HEK293 (cell line): ENCODE measurements at regions not wholly inside any gene's neighbourhood (a gene's known extent, or its start where the extent isn't known, plus 50 kb on each side); places are given as distances from the start of the nearest gene placed in this dataset.
A peak's percentile ranks its signal among the peaks of the same experiment; 100 is the strongest.

Source experiments
- CTCF ChIA-PET: fragments of 350-600 bp; formaldehyde crosslinking; extraction: SDS; loops from one replicate; lab custom pipeline; 2021; ENCODE audit warnings: antibody characterized with exemption; lab: Yijun Ruan, JAX
- POLR2A ChIA-PET: fragments of 300-600 bp; formaldehyde crosslinking; extraction: SDS; loops from one replicate; lab custom pipeline; 2020; ENCODE audit warnings: antibody characterized with exemption, inconsistent platforms; lab: Yijun Ruan, JAX
- H3K27ac ChIP-seq: fragments of 200-500 bp; sonication (Bioruptor generic); 2 replicates; pipeline ENCODE4 v1.5.1; 2014; ENCODE audit warnings: low read depth, low read length, control low read depth, inconsistent platforms; ENCODE audit errors: extremely low read depth
- H3K36me3 ChIP-seq, 2 experiments: fragments of 200-500 bp in 1 of 2; sonication (Bioruptor generic) in 1 of 2; 1 replicate in 1 of 2; 2 replicates in 1 of 2; pipeline ENCODE4 v1.5.1; 2014 to 2017; ENCODE audit warnings: inconsistent platforms in 2 of 2, low read length in 2 of 2; ENCODE audit not compliant: control insufficient read depth in 2 of 2, insufficient read depth in 1 of 2
- H3K4me1 ChIP-seq: fragments of 200-500 bp; sonication (Bioruptor generic); 2 replicates; pipeline ENCODE4 v1.5.1; 2014; ENCODE audit warnings: mild to moderate bottlenecking, low read length, inconsistent platforms; ENCODE audit not compliant: control insufficient read depth, insufficient read depth
- H3K4me3 ChIP-seq: 2 replicates; pipeline ENCODE4 v1.5.1; 2011; ENCODE audit warnings: low read depth, mild to moderate bottlenecking, control low read depth, low read length, moderate library complexity
- H3K9me3 ChIP-seq: fragments of 200-500 bp; sonication (Bioruptor generic); 2 replicates; pipeline ENCODE4 v1.5.1; 2014; ENCODE audit warnings: low read depth, low read length, inconsistent platforms; ENCODE audit not compliant: control insufficient read depth, insufficient read depth
- BCL11A ChIP-seq: fragments of 450-650 bp; formaldehyde crosslinking; IDR thresholded peaks from 2 replicates; pipeline ENCODE4 v1.5.1; 2016; ENCODE audit warnings: low read depth, missing biosample characterization, missing genetic modification characterization
- FEZF1 ChIP-seq: fragments of 450-650 bp; formaldehyde crosslinking; IDR thresholded peaks from 2 replicates; pipeline ENCODE4 v1.5.1; 2016; ENCODE audit warnings: missing biosample characterization, missing genetic modification characterization
- GFI1B ChIP-seq: fragments of 450-650 bp; formaldehyde crosslinking; IDR thresholded peaks from 2 replicates; pipeline ENCODE4 v1.5.1; 2016; ENCODE audit warnings: missing biosample characterization, missing genetic modification characterization
- GLIS2 ChIP-seq: fragments of 450-650 bp; formaldehyde crosslinking; IDR thresholded peaks from 2 replicates; pipeline ENCODE4 v1.5.1; 2016; ENCODE audit warnings: missing biosample characterization, missing genetic modification characterization
- KLF9 ChIP-seq: fragments of 450-650 bp; formaldehyde crosslinking; IDR thresholded peaks from 2 replicates; pipeline ENCODE4 v1.5.1; 2016; ENCODE audit warnings: missing biosample characterization, missing genetic modification characterization, low read depth
- PRDM2 ChIP-seq: fragments of 450-650 bp; formaldehyde crosslinking; IDR thresholded peaks from 2 replicates; pipeline ENCODE4 v1.5.1; 2016; ENCODE audit warnings: missing biosample characterization, missing genetic modification characterization, borderline replicate concordance
- SALL2 ChIP-seq: fragments of 450-650 bp; formaldehyde crosslinking; IDR thresholded peaks from 2 replicates; pipeline ENCODE4 v1.5.0; 2017; ENCODE audit warnings: missing biosample characterization, mild to moderate bottlenecking, missing genetic modification characterization, borderline replicate concordance
- SCRT1 ChIP-seq: fragments of 450-650 bp; formaldehyde crosslinking; IDR thresholded peaks from 2 replicates; pipeline ENCODE4 v1.5.1; 2016; ENCODE audit warnings: missing biosample characterization, missing genetic modification characterization, borderline replicate concordance
- ZNF169 ChIP-seq: fragments of 450-650 bp; formaldehyde crosslinking; IDR thresholded peaks from 2 replicates; pipeline ENCODE4 v1.5.1; 2016; ENCODE audit warnings: missing biosample characterization, missing genetic modification characterization
- ZNF18 ChIP-seq: fragments of 450-650 bp; formaldehyde crosslinking; IDR thresholded peaks from 2 replicates; pipeline ENCODE4 v1.5.1; 2016; ENCODE audit warnings: missing biosample characterization, missing genetic modification characterization
- ZNF239 ChIP-seq: fragments of 450-650 bp; formaldehyde crosslinking; IDR thresholded peaks from 2 replicates; pipeline ENCODE4 v1.5.1; 2016; ENCODE audit warnings: missing biosample characterization, missing genetic modification characterization
- ZNF404 ChIP-seq: fragments of 450-650 bp; formaldehyde crosslinking; IDR thresholded peaks from 2 replicates; pipeline ENCODE4 v1.5.1; 2017; ENCODE audit warnings: missing biosample characterization, missing genetic modification characterization
- ZNF416 ChIP-seq: fragments of 450-650 bp; formaldehyde crosslinking; IDR thresholded peaks from 2 replicates; pipeline ENCODE4 v1.5.1; 2016; ENCODE audit warnings: missing biosample characterization, missing genetic modification characterization
- ZNF658 ChIP-seq: fragments of 450-650 bp; formaldehyde crosslinking; IDR thresholded peaks from 2 replicates; pipeline ENCODE4; 2016; ENCODE audit warnings: missing biosample characterization, missing genetic modification characterization
- ZNF701 ChIP-seq: fragments of 450-650 bp; formaldehyde crosslinking; IDR thresholded peaks from 2 replicates; pipeline ENCODE4 v1.5.1; 2016; ENCODE audit warnings: missing biosample characterization, missing genetic modification characterization
- ZSCAN18 ChIP-seq: fragments of 450-650 bp; formaldehyde crosslinking; IDR thresholded peaks from 2 replicates; pipeline ENCODE4 v1.5.1; 2016; ENCODE audit warnings: missing biosample characterization, missing genetic modification characterization

- CTCF ChIA-PET = interaction anchor here (0.8 kb wide), 1 partner anchor 126 kb away, joined by 3 read pairs; no protein-coding TSS in a partner anchor
- H3K4me3 ChIP-seq = no peak overlapping the region
- no peak for TF ChIP-seq ZNF404
- peak; percentile 40; the same call in 1 of the 2 replicates for TF ChIP-seq FEZF1 (tag by site-specific recombination)
- no peaks in the 10 kb centered on the region for H3K4me1 ChIP-seq
- H3K36me3 ChIP-seq = no peaks in the 10 kb centered on the region
- no peak overlapping the region for H3K27ac ChIP-seq
- no peaks in the 10 kb centered on the region for H3K9me3 ChIP-seq
- POLR2A ChIA-PET = no interaction called here
Observed at GRCh38 chr18:32840962-32841361, 68.1 kb upstream of the KLHL14 start.

- no peak overlapping the region for H3K4me3 ChIP-seq
- H3K9me3 ChIP-seq = no peaks in the 10 kb centered on the region
- CTCF ChIA-PET = no interaction called here
- POLR2A ChIA-PET = no interaction called here
- H3K27ac ChIP-seq = no peak overlapping the region
- H3K36me3 ChIP-seq = no peaks in the 10 kb centered on the region
- TF ChIP-seq ZNF658 (no peak), BCL11A (tag by site-specific recombination) (no peak), ZSCAN18 (tag by site-specific recombination) (no peak), PRDM2 (tag by site-specific recombination) (no peak), GLIS2 (tag by site-specific recombination) (no peak)
- no peaks in the 10 kb centered on the region for H3K4me1 ChIP-seq
Observed at GRCh38 chr18:32835951-32836350, 63.1 kb upstream of the KLHL14 start.

- Histone ChIP-seq H3K4me1 (no peaks in the 10 kb centered on the region), H3K27ac (no peak overlapping the region), H3K9me3 (no peaks in the 10 kb centered on the region), H3K36me3 (no peaks in the 10 kb centered on the region), H3K4me3 (no peak overlapping the region)
- ChIA-PET POLR2A (no interaction called here), CTCF (interaction anchor here (0.9 to 1.1 kb wide), 2 partner anchors 21 to 124 kb away, joined by 3 to 6 read pairs; no protein-coding TSS in a partner anchor)
- TF ChIP-seq GFI1B (tag by site-specific recombination) (no peak), ZNF239 (tag by site-specific recombination) (0 out of 2 replicates have a peak, but pooled peaks have one; percentile 66), SALL2 (tag by site-specific recombination) (no peak)
Observed at GRCh38 chr18:32831781-32832180, 59.0 kb upstream of the KLHL14 start.

GRCh38 chr18:32823226-32823625 lies 50.4 kb upstream of the KLHL14 start:
- POLR2A ChIA-PET = no interaction called here
- H3K4me3 ChIP-seq = no peak overlapping the region
- H3K27ac ChIP-seq = no peak overlapping the region
- CTCF ChIA-PET = no interaction called here
- H3K4me1 ChIP-seq = no peaks in the 10 kb centered on the region
- no peaks in the 10 kb centered on the region for H3K36me3 ChIP-seq
- no peaks in the 10 kb centered on the region for H3K9me3 ChIP-seq
- TF ChIP-seq ZNF701 (tag by site-specific recombination) = no peak
- TF ChIP-seq SCRT1 (tag by site-specific recombination) = no peak
- TF ChIP-seq ZNF169 (tag by site-specific recombination) = no peak
- TF ChIP-seq KLF9 = no peak
- TF ChIP-seq ZNF18 (tag by site-specific recombination) = no peak
- no peak for TF ChIP-seq ZNF416 (tag by site-specific recombination)
- TF ChIP-seq ZSCAN18 (tag by site-specific recombination) = no peak
